ENCODE measurements at regions not wholly inside any gene's neighbourhood (a gene's known extent, or its start where the extent isn't known, plus 50 kb on each side); places are given as distances from the start of the nearest gene placed in this dataset.

DNA sequence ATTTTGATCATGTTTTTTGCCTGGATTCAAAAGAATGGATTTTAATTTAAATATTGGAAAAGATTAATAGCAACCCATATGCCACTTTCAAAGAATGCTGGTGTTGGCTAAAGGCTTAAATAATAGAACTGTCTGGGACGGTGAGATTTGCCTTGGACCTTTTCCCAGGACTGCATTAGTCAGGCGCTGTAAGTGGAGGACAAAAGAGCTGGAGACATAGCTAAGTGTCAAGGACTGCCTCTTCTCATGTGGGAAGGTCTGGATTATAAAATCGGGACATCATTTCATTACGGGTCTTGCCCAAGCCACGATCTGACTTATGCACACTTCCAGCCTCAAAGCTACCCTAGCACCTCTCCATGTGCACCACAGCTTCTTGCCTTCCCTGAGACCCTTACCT lies 458.5 kb upstream of the DEPDC1 start:
- Mint-ChIP-seq H3K27me3 (no peaks in the 10 kb centered on the region), H3K4me3 (no peak overlapping the region), H3K27ac (no peak overlapping the region), H3K4me1 (no peaks in the 10 kb centered on the region), H3K36me3 (no peaks in the 10 kb centered on the region), H3K9me3 (peaks cover 0 to 19% (median 7%) of the 10 kb centered on the region in 8 donors)
- H3K9me3 ChIP-seq (ENCODE audit: control insufficient read depth in 1 of 2, low read length in 2 of 2): no peaks in the 10 kb centered on the region
- H3K36me3 ChIP-seq (ENCODE audit: insufficient read depth, low read length): no peaks in the 10 kb centered on the region
- intact Hi-C loops (cut with micrococcal nuclease): no loop called here
- no peak overlapping the region for H3K4me3 ChIP-seq (ENCODE audit: low read length in 2 of 2)
- DNase-seq: no peak
- ChIA-PET POLR2A (ENCODE audit: partially characterized antibody) (no interaction called here), CTCF (ENCODE audit: partially characterized antibody) (no interaction called here)
- H3K4me1 ChIP-seq (ENCODE audit: insufficient read depth, low read length): no peaks in the 10 kb centered on the region
- H3K27ac ChIP-seq (ENCODE audit: low read depth, low read length): no peak overlapping the region
- H3K27me3 ChIP-seq (ENCODE audit: insufficient read depth, low read length): no peaks in the 10 kb centered on the region

DNA sequence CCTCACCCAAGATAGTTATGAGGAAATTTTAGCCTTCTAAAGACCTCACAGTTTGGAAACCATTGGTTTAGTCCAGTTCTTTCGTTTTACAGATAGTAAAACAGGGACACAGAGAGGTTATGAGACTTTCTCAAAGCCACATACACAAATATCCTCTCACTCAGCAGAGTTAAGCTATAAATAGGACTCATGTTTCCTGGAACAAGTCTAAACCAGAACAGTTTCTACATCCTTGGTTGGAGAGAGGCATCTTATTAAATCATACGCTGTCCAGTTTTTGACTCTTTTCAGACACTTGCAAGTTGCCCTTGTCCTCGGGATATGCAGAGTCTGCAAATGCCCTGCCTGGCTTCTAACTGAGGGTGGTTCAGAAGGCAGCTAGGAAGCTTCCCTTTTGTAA lies 462.1 kb upstream of the DEPDC1 start:
- Mint-ChIP-seq H3K9me3 (peaks cover 0 to 8% (median 4%) of the 10 kb centered on the region in 8 donors), H3K27ac (no peak overlapping the region), H3K4me3 (no peak overlapping the region), H3K4me1 (no peaks in the 10 kb centered on the region), H3K36me3 (no peaks in the 10 kb centered on the region), H3K27me3 (no peaks in the 10 kb centered on the region)
- no peak overlapping the region for H3K27ac ChIP-seq (ENCODE audit: low read depth, low read length)
- DNase-seq: no peak
- H3K27me3 ChIP-seq (ENCODE audit: insufficient read depth, low read length): no peaks in the 10 kb centered on the region
- no peak overlapping the region for H3K4me3 ChIP-seq (ENCODE audit: low read length in 2 of 2)
- ChIA-PET POLR2A (ENCODE audit: partially characterized antibody) (interaction anchor here (1.0 kb wide), 1 partner anchor 16 kb away, joined by 3 read pairs; no protein-coding TSS in a partner anchor), CTCF (ENCODE audit: partially characterized antibody) (no interaction called here)
- H3K4me1 ChIP-seq (ENCODE audit: insufficient read depth, low read length): no peaks in the 10 kb centered on the region
- no peaks in the 10 kb centered on the region for H3K36me3 ChIP-seq (ENCODE audit: insufficient read depth, low read length)
- intact Hi-C loops (cut with micrococcal nuclease): no loop called here
- no peaks in the 10 kb centered on the region for H3K9me3 ChIP-seq (ENCODE audit: control insufficient read depth in 1 of 2, low read length in 2 of 2)

DNA sequence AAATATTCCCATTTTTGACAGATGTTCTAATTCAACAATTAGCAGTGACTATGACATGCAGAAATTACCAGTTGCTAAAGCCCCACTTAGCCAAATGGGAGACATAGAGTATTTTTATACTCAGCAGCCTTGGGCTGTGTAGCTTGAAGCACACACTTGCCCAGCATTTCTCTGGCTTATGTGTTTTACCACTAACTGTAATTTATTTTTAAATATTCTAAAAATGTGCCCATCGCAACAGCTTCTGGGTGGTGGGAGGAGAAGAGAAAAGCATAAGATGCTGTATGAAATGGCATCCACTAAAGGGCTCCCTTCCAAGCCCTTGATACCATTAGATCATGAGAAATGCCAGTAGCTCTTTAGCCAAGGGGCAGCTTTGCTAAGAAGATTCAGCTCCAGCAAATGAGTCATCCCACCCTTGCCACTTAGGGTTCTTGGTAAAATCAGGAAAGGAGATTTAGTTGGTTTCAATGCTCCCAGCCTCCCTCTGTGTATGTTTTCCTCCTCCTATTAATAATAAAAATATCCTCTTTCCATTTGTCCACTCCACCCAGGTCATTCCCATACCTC lies 462.7 kb upstream of the DEPDC1 start:
- Mint-ChIP-seq H3K27me3 (no peaks in the 10 kb centered on the region), H3K4me1 (no peaks in the 10 kb centered on the region), H3K4me3 (no peak overlapping the region), H3K9me3 (peaks cover 0 to 8% (median 4%) of the 10 kb centered on the region in 8 donors), H3K27ac (peak overlapping the region in 1 of 7 donors; percentile 28), H3K36me3 (no peaks in the 10 kb centered on the region)
- intact Hi-C loops (cut with micrococcal nuclease): no loop called here
- Histone ChIP-seq H3K4me1 (ENCODE audit: insufficient read depth, low read length) (no peaks in the 10 kb centered on the region), H3K27me3 (ENCODE audit: insufficient read depth, low read length) (no peaks in the 10 kb centered on the region), H3K27ac (ENCODE audit: low read depth, low read length) (no peak overlapping the region), H3K9me3 (ENCODE audit: control insufficient read depth in 1 of 2, low read length in 2 of 2) (no peaks in the 10 kb centered on the region), H3K36me3 (ENCODE audit: insufficient read depth, low read length) (no peaks in the 10 kb centered on the region), H3K4me3 (ENCODE audit: low read length in 2 of 2) (no peak overlapping the region)
- DNase-seq: no peak
- ChIA-PET CTCF (ENCODE audit: partially characterized antibody) (no interaction called here), POLR2A (ENCODE audit: partially characterized antibody) (interaction anchor here (1.0 kb wide), 1 partner anchor 15 kb away, joined by 3 read pairs; no protein-coding TSS in a partner anchor)

DNA sequence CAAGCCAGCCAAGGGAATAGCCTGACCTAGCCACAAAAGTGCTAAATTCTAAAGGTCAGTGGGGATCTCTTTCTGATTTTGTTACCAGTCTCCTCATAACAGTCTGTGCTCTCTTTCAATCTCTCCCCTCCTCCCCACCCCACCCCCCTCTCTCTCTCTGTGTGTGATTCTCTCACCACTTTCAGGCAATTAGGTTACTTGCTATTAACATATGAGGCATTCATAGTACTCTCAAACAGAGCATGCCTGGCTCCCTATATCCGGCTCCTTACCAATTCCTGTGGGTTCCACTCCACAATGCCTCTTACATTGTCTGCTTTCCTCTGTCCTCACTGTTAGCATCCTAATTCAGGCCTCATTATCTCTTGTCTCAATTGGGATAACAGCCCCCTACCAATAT lies 464.3 kb upstream of the DEPDC1 start:
- Histone ChIP-seq H3K9me3 (ENCODE audit: control insufficient read depth in 1 of 2, low read length in 2 of 2) (no peaks in the 10 kb centered on the region), H3K4me1 (ENCODE audit: insufficient read depth, low read length) (no peaks in the 10 kb centered on the region), H3K27me3 (ENCODE audit: insufficient read depth, low read length) (no peaks in the 10 kb centered on the region), H3K4me3 (ENCODE audit: low read length in 2 of 2) (no peak overlapping the region), H3K27ac (ENCODE audit: low read depth, low read length) (no peak overlapping the region), H3K36me3 (ENCODE audit: insufficient read depth, low read length) (no peaks in the 10 kb centered on the region)
- CTCF ChIA-PET (ENCODE audit: partially characterized antibody): no interaction called here
- no peak for DNase-seq
- intact Hi-C loops (cut with micrococcal nuclease): no loop called here
- POLR2A ChIA-PET (ENCODE audit: partially characterized antibody): no interaction called here
- Mint-ChIP-seq H3K9me3 (peaks cover 0 to 17% (median 4%) of the 10 kb centered on the region in 8 donors), H3K27ac (no peak overlapping the region), H3K4me1 (no peaks in the 10 kb centered on the region), H3K36me3 (no peaks in the 10 kb centered on the region), H3K4me3 (no peak overlapping the region), H3K27me3 (no peaks in the 10 kb centered on the region)

DNA sequence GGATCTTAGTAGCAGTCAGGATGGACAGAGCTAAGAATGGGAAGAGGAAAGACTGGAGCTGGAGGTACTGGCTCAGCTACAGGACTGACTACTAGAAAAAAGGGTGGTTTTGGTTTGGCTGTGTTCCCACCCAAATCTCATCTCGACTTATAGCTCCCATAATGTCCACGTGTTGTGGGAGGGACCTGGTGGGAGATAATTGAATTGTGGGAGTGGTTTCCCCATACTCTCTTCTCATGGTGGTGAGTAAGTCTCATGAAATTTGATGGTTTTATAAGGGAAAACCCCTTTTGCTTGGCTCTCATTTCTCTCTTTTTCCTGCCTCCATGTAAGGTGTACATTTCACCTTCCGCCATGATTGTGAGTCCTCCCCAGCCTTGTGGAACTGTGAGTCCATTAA lies 466.5 kb upstream of the DEPDC1 start:
- Histone ChIP-seq H3K27me3 (ENCODE audit: insufficient read depth, low read length) (no peaks in the 10 kb centered on the region), H3K4me1 (ENCODE audit: insufficient read depth, low read length) (no peaks in the 10 kb centered on the region), H3K36me3 (ENCODE audit: insufficient read depth, low read length) (no peaks in the 10 kb centered on the region), H3K4me3 (ENCODE audit: low read length in 2 of 2) (no peak overlapping the region), H3K27ac (ENCODE audit: low read depth, low read length) (no peak overlapping the region), H3K9me3 (ENCODE audit: control insufficient read depth in 1 of 2, low read length in 2 of 2) (no peaks in the 10 kb centered on the region)
- Mint-ChIP-seq H3K9me3 (peaks cover 0 to 23% (median 4%) of the 10 kb centered on the region in 8 donors), H3K27me3 (no peaks in the 10 kb centered on the region), H3K36me3 (no peaks in the 10 kb centered on the region), H3K4me3 (no peak overlapping the region), H3K4me1 (no peaks in the 10 kb centered on the region), H3K27ac (no peak overlapping the region)
- CTCF ChIA-PET (ENCODE audit: partially characterized antibody): no interaction called here
- no peak for DNase-seq
- intact Hi-C loops (cut with micrococcal nuclease): no loop called here
- POLR2A ChIA-PET (ENCODE audit: partially characterized antibody): no interaction called here

DNA sequence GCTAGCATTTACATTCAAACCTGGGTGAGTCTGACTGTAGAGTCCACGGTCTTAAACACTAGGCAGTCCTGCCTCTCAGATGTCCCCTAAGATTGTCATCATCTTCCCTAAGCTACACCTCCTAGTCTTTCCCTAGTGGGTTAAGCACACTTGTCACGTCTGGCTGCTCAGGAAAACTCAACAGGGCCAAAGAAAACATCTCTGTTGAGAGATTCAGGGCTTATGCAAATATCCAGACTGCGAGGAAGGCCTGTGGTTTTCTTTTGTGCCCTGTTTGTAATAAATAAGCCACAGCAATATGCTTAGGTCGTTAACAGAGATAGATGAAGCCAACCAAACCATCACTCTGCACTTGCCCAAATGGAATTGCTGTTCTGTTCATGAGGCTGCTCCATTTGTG lies 472.6 kb upstream of the DEPDC1 start:
- no peaks in the 10 kb centered on the region for H3K27me3 Mint-ChIP-seq
- no peak overlapping the region for H3K27ac ChIP-seq (ENCODE audit: low read depth, low read length)
- intact Hi-C loops (cut with micrococcal nuclease): no loop called here
- no peak overlapping the region for H3K27ac Mint-ChIP-seq
- no peaks in the 10 kb centered on the region for H3K36me3 ChIP-seq (ENCODE audit: insufficient read depth, low read length)
- CTCF ChIA-PET (ENCODE audit: partially characterized antibody): no interaction called here
- peaks cover 0 to 23% (median 7%) of the 10 kb centered on the region in 8 donors for H3K9me3 Mint-ChIP-seq
- H3K9me3 ChIP-seq (ENCODE audit: control insufficient read depth in 1 of 2, low read length in 2 of 2): no peaks in the 10 kb centered on the region
- DNase-seq: no peak
- POLR2A ChIA-PET (ENCODE audit: partially characterized antibody): no interaction called here
- no peaks in the 10 kb centered on the region for H3K4me1 ChIP-seq (ENCODE audit: insufficient read depth, low read length)
- H3K4me3 ChIP-seq (ENCODE audit: low read length in 2 of 2): no peak overlapping the region
- no peaks in the 10 kb centered on the region for H3K4me1 Mint-ChIP-seq
- no peaks in the 10 kb centered on the region for H3K27me3 ChIP-seq (ENCODE audit: insufficient read depth, low read length)
- H3K4me3 Mint-ChIP-seq: no peak overlapping the region
- no peaks in the 10 kb centered on the region for H3K36me3 Mint-ChIP-seq

DNA sequence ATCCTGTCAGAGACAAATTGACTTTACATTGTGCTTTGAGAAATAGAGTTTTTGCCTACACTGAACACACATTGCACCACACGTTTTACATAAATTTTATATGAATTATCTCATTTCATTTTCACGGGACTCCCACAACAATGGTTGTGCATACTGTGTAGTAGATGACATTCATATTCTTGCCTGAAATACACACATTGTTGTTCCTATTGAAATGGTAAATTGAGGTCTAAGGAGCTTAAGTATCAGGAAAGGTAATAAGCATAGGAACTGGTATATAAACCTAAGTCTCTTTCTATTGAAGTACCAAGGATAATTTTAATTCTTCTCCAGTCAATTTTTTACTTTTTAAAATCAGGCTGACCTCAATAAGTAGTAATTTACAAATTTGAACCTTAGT lies 473.7 kb upstream of the DEPDC1 start:
- no peaks in the 10 kb centered on the region for H3K36me3 Mint-ChIP-seq
- CTCF ChIA-PET (ENCODE audit: partially characterized antibody): no interaction called here

More for the DNA sequence above, 473.7 kb upstream of the DEPDC1 start:
- Mint-ChIP-seq H3K27ac (no peak overlapping the region), H3K9me3 (peaks cover 0 to 15% (median 5%) of the 10 kb centered on the region in 8 donors), H3K27me3 (no peaks in the 10 kb centered on the region), H3K4me3 (no peak overlapping the region), H3K4me1 (no peaks in the 10 kb centered on the region)
- Histone ChIP-seq H3K4me1 (ENCODE audit: insufficient read depth, low read length) (no peaks in the 10 kb centered on the region), H3K4me3 (ENCODE audit: low read length in 2 of 2) (no peak overlapping the region), H3K36me3 (ENCODE audit: insufficient read depth, low read length) (no peaks in the 10 kb centered on the region), H3K27me3 (ENCODE audit: insufficient read depth, low read length) (no peaks in the 10 kb centered on the region), H3K27ac (ENCODE audit: low read depth, low read length) (no peak overlapping the region), H3K9me3 (ENCODE audit: control insufficient read depth in 1 of 2, low read length in 2 of 2) (no peaks in the 10 kb centered on the region)
- POLR2A ChIA-PET (ENCODE audit: partially characterized antibody): no interaction called here
- intact Hi-C loops (cut with micrococcal nuclease): no loop called here
- no peak for DNase-seq

Data from CD4-positive, alpha-beta memory T cell (primary cell).